Skin of body (tissue), 1 donor: ENCODE measurements at regions not wholly inside any gene's neighbourhood (a gene's known extent, or its start where the extent isn't known, plus 50 kb on each side); places are given as distances from the start of the nearest gene placed in this dataset.
"Not testable (repeated sequence)": the region's sequence is repeated elsewhere in the genome, so short reads cannot be mapped to it uniquely, and the experiment has no call there.

Experiments used
- DNase-seq: peaks from one replicate; lab custom pipeline; 2025; lab: John Stamatoyannopoulos, UW

GRCh38 chr6:149236589-149236988 lies 80.9 kb upstream of the TAB2 start:
- DNase-seq: no peak

DNA sequence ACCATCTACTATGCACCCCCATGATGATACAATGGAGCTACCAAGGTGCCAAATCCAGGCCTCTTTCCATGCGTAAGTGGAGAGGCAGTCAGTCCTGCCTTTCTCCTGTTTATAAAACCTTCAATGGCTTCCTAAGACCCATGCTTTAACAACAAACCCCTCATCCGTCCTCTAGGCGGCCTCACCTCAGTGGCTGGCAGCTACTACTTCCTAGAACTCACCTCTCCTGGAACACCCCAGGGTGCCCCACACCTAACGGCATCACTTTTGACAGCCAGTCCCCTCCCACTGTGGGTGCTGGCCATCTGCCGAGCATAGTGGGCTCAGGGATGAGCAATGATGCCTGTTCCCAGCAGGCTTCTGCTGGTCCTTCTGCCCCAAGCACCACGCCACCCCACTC lies 80.0 kb upstream of the TAB2 start:
- DNase-seq: no peak

DNA sequence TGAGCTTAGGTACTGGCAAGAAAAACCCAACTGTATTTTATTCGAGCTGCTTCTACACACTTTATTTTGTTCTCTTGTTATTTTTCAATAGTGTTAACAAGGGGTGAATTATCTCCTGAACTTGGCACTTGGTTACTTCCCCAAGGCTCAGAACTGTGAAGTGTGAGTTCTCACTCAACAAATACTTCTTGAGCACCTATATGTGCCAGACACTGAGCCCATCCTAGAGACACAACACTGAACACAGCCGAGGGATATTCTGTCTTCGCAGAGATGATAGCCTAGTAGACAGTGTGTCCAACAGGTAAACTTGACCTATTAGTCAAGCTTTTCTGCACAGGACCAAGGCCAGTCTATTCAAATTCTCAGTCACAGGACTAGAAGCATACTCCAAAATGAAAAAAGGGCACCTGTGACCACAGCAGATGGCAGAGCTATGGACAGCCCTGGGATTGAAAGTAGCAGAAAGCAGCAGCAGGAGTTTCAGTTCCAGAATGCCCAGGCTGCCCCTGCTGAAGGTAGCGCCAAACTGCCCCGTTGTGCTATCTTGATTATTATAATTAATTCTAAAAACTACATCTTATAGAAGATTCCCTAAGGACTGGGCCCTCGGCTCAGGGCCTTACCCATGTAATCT lies 77.8 kb upstream of the TAB2 start:
- DNase-seq: no peak

DNA sequence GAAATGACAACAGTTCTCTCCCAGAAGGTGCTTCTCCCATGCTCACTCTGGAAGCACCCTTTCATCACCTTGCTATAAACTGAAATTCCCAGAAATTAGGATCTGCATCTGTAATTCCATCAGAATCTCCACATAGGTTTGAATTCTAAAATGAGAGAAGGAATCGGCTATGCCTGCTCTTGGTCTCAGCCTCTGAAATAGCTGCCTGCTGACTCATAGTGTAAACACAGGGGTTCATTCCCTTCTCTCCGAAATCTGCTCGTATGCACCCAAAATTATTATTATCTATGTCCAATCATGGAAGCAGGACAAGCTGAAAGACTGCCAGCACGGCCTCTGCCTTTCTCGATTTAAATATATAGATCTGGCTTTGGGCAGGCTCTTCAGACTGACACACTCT lies 74.6 kb upstream of the TAB2 start:
- no peak for DNase-seq

DNA sequence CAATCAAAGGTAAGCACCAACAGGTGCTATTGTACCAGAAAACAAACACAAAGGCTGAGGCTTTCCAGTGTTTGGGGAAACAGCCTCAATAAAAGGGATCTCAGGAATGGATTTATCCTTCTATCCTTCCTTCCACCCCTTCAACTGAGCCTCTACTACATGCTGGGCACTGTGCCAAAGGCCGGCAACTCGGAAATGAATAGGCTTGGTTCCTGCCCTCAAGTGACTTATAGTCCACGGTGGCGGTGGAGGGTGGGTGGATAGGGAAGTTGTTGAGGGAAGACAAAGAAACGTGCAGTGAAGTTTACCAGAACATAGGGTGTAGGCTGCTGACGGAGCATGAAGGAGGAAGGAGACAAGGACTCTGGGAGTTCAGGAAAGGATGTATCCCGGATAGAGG lies 73.4 kb upstream of the TAB2 start:
- no peak for DNase-seq

- DNase-seq: no peak
These were observed 70.7 kb upstream of the TAB2 start for GRCh38 chr6:149246691-149247384.

DNA sequence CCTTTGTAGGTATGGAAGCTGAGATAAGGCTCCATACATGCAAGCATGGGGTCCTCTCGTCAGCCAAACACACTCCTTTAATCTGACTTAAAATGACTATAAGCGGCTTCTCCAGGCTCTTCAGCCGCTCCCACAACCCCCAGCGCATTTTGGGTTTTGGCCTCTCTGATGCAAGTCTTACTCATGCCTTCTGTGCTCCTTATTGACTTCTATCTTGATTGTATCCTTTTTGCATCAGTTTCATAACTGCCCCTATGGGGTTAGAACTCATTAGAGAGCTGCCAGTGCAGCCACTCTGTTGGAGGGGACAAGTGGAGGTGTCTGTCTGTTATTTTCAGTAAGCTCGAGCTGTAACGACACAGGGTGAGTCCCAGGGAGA lies 70.1 kb upstream of the TAB2 start:
- DNase-seq: no peak

GRCh38 chr6:149248263-149248662 lies 69.2 kb upstream of the TAB2 start:
- not testable (repeated sequence) for DNase-seq

DNA sequence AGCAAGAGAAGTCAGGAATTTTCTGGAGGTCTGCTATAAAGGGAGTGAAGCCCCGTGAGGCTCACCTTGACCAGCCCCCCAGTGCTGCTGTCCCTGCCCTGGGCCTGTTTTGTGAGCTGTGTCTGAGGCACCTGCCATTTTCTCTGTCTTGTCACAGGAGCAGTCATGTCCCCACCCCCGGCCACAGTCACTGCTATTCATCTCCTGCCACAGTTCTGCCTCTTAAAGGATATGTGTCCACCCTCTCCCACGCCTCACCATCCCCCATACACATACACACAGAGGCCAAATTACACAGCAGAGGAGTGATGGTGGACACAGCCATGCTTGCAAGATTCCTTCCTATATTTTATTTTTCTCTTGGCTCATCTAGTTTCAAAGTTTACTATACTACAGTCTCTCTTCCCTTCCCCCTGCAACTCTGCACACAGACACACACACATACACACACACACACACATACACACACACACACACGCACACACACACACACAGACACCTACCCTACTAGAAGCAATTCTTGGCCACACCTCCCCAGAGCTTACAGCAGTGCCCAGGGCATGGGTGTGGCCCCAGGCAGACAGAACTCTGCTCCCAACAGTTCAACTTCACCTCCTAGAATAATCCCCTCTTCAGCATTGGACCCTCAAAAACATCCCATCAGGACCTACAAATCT lies 68.7 kb upstream of the TAB2 start:
- no peak for DNase-seq

GRCh38 chr6:149249370-149250357 lies 67.8 kb upstream of the TAB2 start:
- DNase-seq: no peak

DNA sequence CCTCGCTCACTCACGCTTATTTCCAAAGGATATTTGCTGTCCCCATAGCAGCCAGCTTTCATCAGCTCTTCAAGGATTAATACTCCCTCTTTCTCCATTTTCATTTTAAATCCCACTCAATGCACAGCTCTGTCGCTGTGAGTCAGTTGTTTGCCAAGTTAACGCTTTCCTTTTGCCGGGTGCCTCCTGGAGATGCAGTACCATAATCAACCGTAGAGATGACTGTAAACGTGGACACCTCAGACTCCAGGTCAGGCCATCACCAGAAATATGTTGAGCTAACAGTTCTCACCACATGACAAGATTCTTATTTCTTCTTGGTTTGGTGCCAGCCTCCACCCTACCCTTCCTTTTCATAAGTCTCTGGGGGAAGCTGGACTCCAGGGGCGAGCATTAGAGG lies 66.6 kb upstream of the TAB2 start:
- no peak for DNase-seq

DNA sequence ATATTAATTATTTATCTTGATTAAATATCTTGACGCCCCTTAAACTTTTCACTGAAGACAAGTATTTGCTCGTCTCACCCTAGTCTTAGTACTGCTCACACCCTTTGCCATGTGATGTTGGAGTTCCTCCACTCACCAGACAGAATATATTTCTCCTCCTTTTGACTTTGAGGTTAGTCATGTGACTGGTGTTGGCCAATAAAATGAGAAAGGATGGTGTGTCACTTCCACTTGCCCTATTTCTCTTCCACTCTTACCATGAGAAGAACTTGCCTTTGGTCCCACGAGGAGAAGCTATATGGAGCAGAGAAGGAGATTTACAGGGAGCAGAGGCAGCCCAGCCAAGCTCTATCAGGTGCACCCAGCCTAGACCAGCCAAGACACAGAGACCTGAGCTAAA lies 64.9 kb upstream of the TAB2 start:
- DNase-seq: no peak

- no peak for DNase-seq
These were observed 63.3 kb upstream of the TAB2 start for GRCh38 chr6:149254253-149254652.

- DNase-seq: no peak
These were observed 57.8 kb upstream of the TAB2 start for GRCh38 chr6:149259753-149260152.

- DNase-seq: no peak
These were observed 57.2 kb upstream of the TAB2 start for GRCh38 chr6:149260214-149260874.

- DNase-seq: no peak
These were observed 56.0 kb upstream of the TAB2 start for GRCh38 chr6:149261364-149262040.

DNA sequence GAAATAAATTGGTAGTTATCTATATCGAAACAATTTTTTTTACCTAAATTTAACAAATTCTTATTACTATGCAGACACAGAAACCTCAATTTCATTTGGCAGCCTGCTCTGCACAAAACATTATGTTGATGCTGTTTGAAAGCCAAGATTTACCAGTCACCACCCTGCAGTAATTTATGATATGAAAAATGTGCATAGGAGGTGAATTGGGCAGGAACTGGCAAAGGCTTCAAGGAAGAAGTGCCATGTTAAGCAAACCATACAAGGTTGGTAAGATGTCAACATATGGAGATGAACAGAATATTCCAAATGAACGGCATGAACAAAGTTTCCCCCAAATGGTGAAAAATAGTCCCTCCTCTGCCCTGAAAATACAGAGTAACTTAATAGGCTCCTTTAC lies 54.2 kb upstream of the TAB2 start:
- DNase-seq: no peak

GRCh38 chr6:149264629-149265028 lies 52.9 kb upstream of the TAB2 start:
- DNase-seq: no peak

GRCh38 chr6:149265945-149266344 lies 51.6 kb upstream of the TAB2 start:
- DNase-seq: no peak

DNA sequence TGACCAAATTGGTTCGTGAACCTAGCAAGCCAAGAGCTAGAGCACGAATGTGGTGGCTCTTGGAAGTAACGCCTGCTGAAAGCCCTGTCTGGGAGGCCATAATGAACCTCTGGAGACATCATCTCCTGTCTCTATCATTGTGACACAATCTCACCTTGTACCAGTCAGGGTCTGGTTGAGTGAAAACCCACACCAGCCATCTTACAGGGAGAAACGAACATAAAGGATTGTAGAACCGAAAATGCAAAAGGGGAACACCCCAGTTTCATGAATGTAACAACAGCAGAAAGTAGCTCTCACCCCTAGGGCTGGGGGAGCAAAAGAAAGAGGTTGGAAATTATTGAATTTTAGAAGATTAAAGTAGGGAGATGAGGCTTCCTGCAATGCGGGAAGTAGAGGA lies 50.9 kb upstream of the TAB2 start:
- no peak for DNase-seq

GRCh38 chr6:149267072-149267471 lies 50.4 kb upstream of the TAB2 start:
- DNase-seq: no peak
